Parathyroid adenoma (tissue), 2 donors: ENCODE measurements at regions not wholly inside any gene's neighbourhood (a gene's known extent, or its start where the extent isn't known, plus 50 kb on each side); places are given as distances from the start of the nearest gene placed in this dataset.
"Not testable (repeated sequence)": the region's sequence is repeated elsewhere in the genome, so short reads cannot be mapped to it uniquely, and the experiment has no call there.

Source experiments
- H2AFZ ChIP-seq: fragments of 300-600 bp; sonication (generic); one replicate; pipeline ENCODE4 v1.7.0; 2017; ENCODE audit warnings: antibody characterized with exemption, mild to moderate bottlenecking
- H3K27ac ChIP-seq: fragments of 300-600 bp; sonication (generic); one replicate; pipeline ENCODE4 v1.7.0; 2017
- H3K27me3 ChIP-seq: fragments of 300-600 bp; sonication (generic); one replicate; pipeline ENCODE4 v1.7.0; 2017; ENCODE audit warnings: low read length; ENCODE audit not compliant: control insufficient read depth, insufficient read depth
- H3K36me3 ChIP-seq: fragments of 300-600 bp; sonication (generic); one replicate; pipeline ENCODE4 v1.7.0; 2017; ENCODE audit warnings: low read length; ENCODE audit not compliant: control insufficient read depth, insufficient read depth
- H3K4me1 ChIP-seq: fragments of 300-600 bp; sonication (generic); one replicate; pipeline ENCODE4 v1.7.0; 2017; ENCODE audit warnings: control low read depth
- H3K4me2 ChIP-seq: fragments of 300-600 bp; sonication (generic); one replicate; pipeline ENCODE4 v1.7.0; 2017; ENCODE audit warnings: low read length
- H3K4me3 ChIP-seq: fragments of 300-600 bp; sonication (generic); one replicate; pipeline ENCODE4 v1.7.0; 2017; ENCODE audit warnings: low read depth, low read length
- H3K79me2 ChIP-seq: fragments of 300-600 bp; sonication (generic); one replicate; pipeline ENCODE4 v1.7.0; 2017; ENCODE audit warnings: control low read depth
- H3K9ac ChIP-seq: fragments of 300-600 bp; sonication (generic); one replicate; pipeline ENCODE4 v1.7.0; 2017; ENCODE audit warnings: mild to moderate bottlenecking
- H3K9me3 ChIP-seq: fragments of 300-600 bp; sonication (generic); one replicate; pipeline ENCODE4 v1.7.0; 2017; ENCODE audit warnings: low read length; ENCODE audit not compliant: control insufficient read depth
- CTCF ChIP-seq: fragments of 300-600 bp; sonication (generic); IDR thresholded peaks from one replicate; pipeline ENCODE4 v1.7.0; 2017; ENCODE audit warnings: antibody characterized with exemption, mild to moderate bottlenecking
- donor health status: primary hyperparathyroidism.

GRCh38 chr2:77746780-77747179 lies 224.6 kb upstream of the LRRTM4 start:
- Histone ChIP-seq H3K27ac (no peak overlapping the region), H3K36me3 (no peaks in the 10 kb centered on the region), H3K27me3 (no peaks in the 10 kb centered on the region), H3K9me3 (no peaks in the 10 kb centered on the region), H2AFZ (no peak overlapping the region), H3K79me2 (no peaks in the 10 kb centered on the region), H3K9ac (no peak overlapping the region), H3K4me2 (no peak overlapping the region), H3K4me1 (no peaks in the 10 kb centered on the region), H3K4me3 (no peak overlapping the region)
- TF ChIP-seq CTCF: no peak

- H3K9ac ChIP-seq, H2AFZ ChIP-seq, H3K4me1 ChIP-seq, H3K27ac ChIP-seq, H3K36me3 ChIP-seq, H3K9me3 ChIP-seq, H3K79me2 ChIP-seq, H3K4me2 ChIP-seq, H3K4me3 ChIP-seq, H3K27me3 ChIP-seq: not testable (repeated sequence)
Measured at GRCh38 chr2:77753710-77754345, 231.7 kb upstream of the LRRTM4 start.

- Histone ChIP-seq H3K36me3 (no peaks in the 10 kb centered on the region), H3K27me3 (no peaks in the 10 kb centered on the region), H3K79me2 (no peaks in the 10 kb centered on the region), H3K27ac (no peak overlapping the region), H3K9ac (no peak overlapping the region), H3K9me3 (no peaks in the 10 kb centered on the region), H2AFZ (no peak overlapping the region), H3K4me2 (no peak overlapping the region), H3K4me1 (no peaks in the 10 kb centered on the region), H3K4me3 (no peak overlapping the region)
- no peak for TF ChIP-seq CTCF
Measured at GRCh38 chr2:77767388-77768076, 245.4 kb upstream of the LRRTM4 start.

- H2AFZ ChIP-seq: no peak overlapping the region
- no peaks in the 10 kb centered on the region for H3K79me2 ChIP-seq
- H3K9me3 ChIP-seq: no peaks in the 10 kb centered on the region
- TF ChIP-seq CTCF: no peak
- H3K27me3 ChIP-seq: no peaks in the 10 kb centered on the region
- no peak overlapping the region for H3K9ac ChIP-seq
- no peaks in the 10 kb centered on the region for H3K4me1 ChIP-seq
- no peaks in the 10 kb centered on the region for H3K36me3 ChIP-seq
- no peak overlapping the region for H3K27ac ChIP-seq
- no peak overlapping the region for H3K4me3 ChIP-seq
- no peak overlapping the region for H3K4me2 ChIP-seq
Measured at GRCh38 chr2:77768508-77768907, 246.3 kb upstream of the LRRTM4 start.

- no peaks in the 10 kb centered on the region for H3K36me3 ChIP-seq
- no peak overlapping the region for H3K4me2 ChIP-seq
- H3K27ac ChIP-seq: no peak overlapping the region
- no peaks in the 10 kb centered on the region for H3K4me1 ChIP-seq
- TF ChIP-seq CTCF: no peak
- H3K9ac ChIP-seq: no peak overlapping the region
- H3K79me2 ChIP-seq: no peaks in the 10 kb centered on the region
- no peak overlapping the region for H2AFZ ChIP-seq
- H3K27me3 ChIP-seq: no peaks in the 10 kb centered on the region
- H3K4me3 ChIP-seq: no peak overlapping the region
- H3K9me3 ChIP-seq: no peaks in the 10 kb centered on the region
Measured at GRCh38 chr2:77778917-77779316, 256.7 kb upstream of the LRRTM4 start.

GRCh38 chr2:77793500-77793899 lies 271.3 kb upstream of the LRRTM4 start:
- not testable (repeated sequence) for H3K36me3 ChIP-seq, H3K4me2 ChIP-seq, H3K4me1 ChIP-seq, H3K27ac ChIP-seq, H3K4me3 ChIP-seq, H2AFZ ChIP-seq, H3K27me3 ChIP-seq, H3K79me2 ChIP-seq, H3K9me3 ChIP-seq, H3K9ac ChIP-seq
